GM12878 (cell line): ENCODE measurements at regions not wholly inside any gene's neighbourhood (a gene's known extent, or its start where the extent isn't known, plus 50 kb on each side); places are given as distances from the start of the nearest gene placed in this dataset.

Experiments used
- ATAC-seq: fragments of 200-7000 bp; cut with Tn5 transposase; 3 replicates; pipeline ENCODE4 v1.9.1; 2020; ENCODE audit warnings: mild to moderate bottlenecking, moderate library complexity
- BruUV-seq: library from RNA; stranded (reverse); fragments of 400-500 nt; replicated peaks from 2 replicates; lab custom pipeline; 2021; lab: Mats Ljungman, UMichigan
- CTCF ChIA-PET: fragments of 300-600 bp; sonication (Branson Sonifier 250); formaldehyde crosslinking; extraction: SDS; loops from one replicate; lab custom pipeline; 2021; ENCODE audit warnings: inconsistent platforms; lab: Yijun Ruan, JAX
- POLR2A ChIA-PET: fragments of 350-600 bp; formaldehyde crosslinking; extraction: SDS; loops from one replicate; lab custom pipeline; 2021; ENCODE audit warnings: inconsistent platforms; lab: Charles Lee
- RAD21 ChIA-PET: fragments of 300-600 bp; sonication (Branson Sonifier 250); formaldehyde crosslinking; loops from one replicate; lab custom pipeline; 2023; ENCODE audit warnings: antibody characterized with exemption; ENCODE audit not compliant: unreplicated experiment; lab: Charles Lee
- SMC1A ChIA-PET: fragments of 300-600 bp; sonication (Branson Sonifier 250); formaldehyde crosslinking; loops from one replicate; lab custom pipeline; 2023; ENCODE audit not compliant: unreplicated experiment, uncharacterized antibody; lab: Charles Lee
- DNase-seq: peaks from one replicate; pipeline ENCODE4 v3.0.0-alpha.2; 2011; ENCODE audit warnings: low read depth, low spot score
- FAIRE-seq: peaks from 3 replicates; lab custom pipeline; 2011; peaks lifted over from hg19 to GRCh38; lab: Jason Lieb, UNC
- H2AFZ ChIP-seq: 2 replicates; pipeline ENCODE4 v1.6.0; 2011; ENCODE audit warnings: low read depth, low read length, control low read depth; ENCODE audit not compliant: control insufficient read depth
- H3K27ac ChIP-seq: 2 replicates; pipeline ENCODE4 v1.5.1; 2011; ENCODE audit warnings: control low read depth; ENCODE audit not compliant: control insufficient read depth, insufficient read depth
- H3K27me3 ChIP-seq, 2 experiments: replicated peaks in 1 of 2; 2 replicates each; pipeline versions ENCODE4 v1.6.0 to v1.6.1; 2011; ENCODE audit warnings: low read length in 1 of 2; ENCODE audit not compliant: control insufficient read depth in 2 of 2, insufficient read depth in 2 of 2
- H3K36me3 ChIP-seq, 2 experiments: 2 replicates each; pipeline ENCODE4 v1.5.1; 2011; ENCODE audit warnings: low read length in 1 of 2; ENCODE audit not compliant: control insufficient read depth in 2 of 2, insufficient read depth in 2 of 2
- H3K4me1 ChIP-seq: 2 replicates; pipeline ENCODE4 v1.6.1; 2011; ENCODE audit warnings: mild to moderate bottlenecking, low read length, moderate library complexity, mixed read lengths; ENCODE audit not compliant: control insufficient read depth, insufficient read depth
- H3K4me2 ChIP-seq: 2 replicates; pipeline ENCODE4 v1.6.0; 2011; ENCODE audit warnings: control low read depth; ENCODE audit not compliant: control insufficient read depth, insufficient read depth
- H3K4me3 ChIP-seq: fragments of 200-600 bp; sonication (generic); 2 replicates; pipeline ENCODE4 v1.5.1; 2016
- H3K79me2 ChIP-seq: 2 replicates; pipeline ENCODE4 v1.6.0; 2011; ENCODE audit warnings: low read length; ENCODE audit not compliant: control insufficient read depth, insufficient read depth
- H3K9ac ChIP-seq: 2 replicates; pipeline ENCODE4 v1.8.0; 2011; ENCODE audit warnings: low read length, control low read depth, mixed read lengths; ENCODE audit not compliant: control insufficient read depth, insufficient read depth
- H3K9me3 ChIP-seq: replicated peaks from 3 replicates; pipeline ENCODE4 v1.5.1; 2011; ENCODE audit warnings: mild to moderate bottlenecking, low read length; ENCODE audit not compliant: control insufficient read depth, insufficient read depth
- H4K20me1 ChIP-seq: 2 replicates; pipeline ENCODE4 v1.6.0; 2011; ENCODE audit not compliant: control insufficient read depth, insufficient read depth
- ASH2L ChIP-seq: fragments of 300-600, 200-600 bp; sonication (generic); IDR thresholded peaks from 2 replicates; pipeline ENCODE4 v1.6.1; 2017; ENCODE audit warnings: low read depth, mild to moderate bottlenecking, borderline replicate concordance
- ATF3 ChIP-seq: IDR thresholded peaks from 2 replicates; pipeline ENCODE4 v1.6.1; 2011; ENCODE audit warnings: low read depth, mild to moderate bottlenecking, low read length, moderate library complexity, borderline replicate concordance; ENCODE audit errors: extremely low read depth
- CBFB ChIP-seq: IDR thresholded peaks from 2 replicates; pipeline ENCODE4 v1.6.1; 2016; ENCODE audit warnings: antibody characterized with exemption, low read depth
- CBX3 ChIP-seq: fragments of 200-600 bp; sonication (generic); IDR thresholded peaks from 2 replicates; pipeline ENCODE4 v1.6.1; 2016; ENCODE audit warnings: low read depth, borderline replicate concordance
- CHD2 ChIP-seq: IDR thresholded peaks from 2 replicates; pipeline ENCODE4 v1.6.1; 2011; ENCODE audit warnings: low read depth, low read length, improper control_type of control experiment, borderline replicate concordance
- EZH2 ChIP-seq: IDR thresholded peaks from 2 replicates; pipeline ENCODE4 v1.6.1; 2012; ENCODE audit warnings: low read depth, mild to moderate bottlenecking, control low read depth, inconsistent platforms, low read length, borderline replicate concordance; ENCODE audit not compliant: control insufficient read depth
- HDAC6 ChIP-seq: fragments of 200-600 bp; sonication (generic); IDR thresholded peaks from one replicate; pipeline ENCODE4 v1.8.0; 2017; ENCODE audit warnings: antibody characterized with exemption; ENCODE audit not compliant: unreplicated experiment
- HSF1 ChIP-seq: fragments of 150-350 bp; IDR thresholded peaks from 2 replicates; pipeline ENCODE4 v1.6.1; 2014; ENCODE audit warnings: mild to moderate bottlenecking, low read depth, low read length
- IRF4 ChIP-seq: IDR thresholded peaks from 2 replicates; pipeline ENCODE4 v1.6.1; 2011; ENCODE audit warnings: low read depth, low read length
- MEF2B ChIP-seq: fragments of 450-650 bp; IDR thresholded peaks from 2 replicates; pipeline ENCODE4 v1.6.1; 2018; ENCODE audit warnings: mild to moderate bottlenecking, moderate library complexity; ENCODE audit not compliant: partially characterized antibody, poor library complexity, severe bottlenecking
- MLLT1 ChIP-seq: fragments of 450-650 bp; IDR thresholded peaks from 2 replicates; pipeline ENCODE4 v1.6.1; 2016; ENCODE audit warnings: mild to moderate bottlenecking
- RUNX3 ChIP-seq: IDR thresholded peaks from 2 replicates; pipeline ENCODE4 v1.6.1; 2012; ENCODE audit warnings: low read length, inconsistent platforms
- ZNF274 ChIP-seq: IDR thresholded peaks from one replicate; pipeline ENCODE4 v1.8.0; 2011; ENCODE audit not compliant: insufficient read length, insufficient read depth
- ZNF592 ChIP-seq: fragments of 450-650 bp; IDR thresholded peaks from 2 replicates; pipeline ENCODE4 v1.6.1; 2017; ENCODE audit warnings: mild to moderate bottlenecking, moderate library complexity
- WGBS: methylation state at CpG from one replicate; pipeline ENCODE4 v1.1.6; 2016; ENCODE audit warnings: low lambda C conversion rate; ENCODE audit not compliant: insufficient replicate concordance, insufficient coverage; ENCODE audit errors: missing lambda C conversion rate; 5-methylcytosine and 5-hydroxymethylcytosine counted together
- in situ Hi-C: fragments of 300-500 bp; cut with MboI; formaldehyde crosslinking; loops from 9 replicates; pipeline ENCODE4 v1.14.3; 2018; ENCODE audit warnings: mixed read lengths
- intact Hi-C: fragments of 100-400 bp; cut with micrococcal nuclease; formaldehyde crosslinking; loops from one replicate; pipeline ENCODE4 v1.14.2; 2022; ENCODE audit not compliant: unreplicated experiment

GRCh38 chr3:181290941-181291340, 301.4 kb upstream of the DNAJC19 start:
- intact Hi-C loops, result no loop called here
- in situ Hi-C loops, result no loop called here
- POLR2A ChIA-PET, result no interaction called here
- CTCF ChIA-PET, result no interaction called here
- H3K4me3 ChIP-seq, result no peak overlapping the region
- no peak for ATAC-seq
- DNase-seq, result no peak
- H4K20me1 ChIP-seq, result no peaks in the 10 kb centered on the region; the same call in 1 of the 2 replicates
- no peak overlapping the region for H3K27ac ChIP-seq
- BruUV-seq, result no TSS peak
- SMC1A ChIA-PET, result no interaction called here
- no peaks in the 10 kb centered on the region for H3K9me3 ChIP-seq
- no peaks in the 10 kb centered on the region; the same call in 1 of the 2 replicates for H3K4me1 ChIP-seq
- H3K36me3 ChIP-seq, result no peaks in the 10 kb centered on the region
- no peaks in the 10 kb centered on the region for H3K27me3 ChIP-seq
- no peak overlapping the region for H3K4me2 ChIP-seq
- whole genome bisulfite sequencing, result 66% methylated on average over 3 of the region's 3 CpGs
- H2AFZ ChIP-seq, result no peak overlapping the region
- RAD21 ChIA-PET, result no interaction called here
- TF ChIP-seq ASH2L (no peak), IRF4 (no peak), CBX3 (no peak), MEF2B (no peak), CBFB (no peak), HSF1 (no peak), ATF3 (no peak), HDAC6 (no peak), RUNX3 (no peak), ZNF592 (no peak), MLLT1 (no peak), EZH2 (no peak), CHD2 (no peak), ZNF274 (no peak)
- TF ChIP-seq, all 136 proteins: peak for 0
- H3K9ac ChIP-seq, result no peak overlapping the region
- no peak for FAIRE-seq
- H3K79me2 ChIP-seq, result no peaks in the 10 kb centered on the region
